ENCODE measurements at regions not wholly inside any gene's neighbourhood (a gene's known extent, or its start where the extent isn't known, plus 50 kb on each side); places are given as distances from the start of the nearest gene placed in this dataset.

- no peak for DNase-seq (ENCODE audit: low read depth)
- no peak overlapping the region for H3K4me3 ChIP-seq (replicated peaks; ENCODE audit: low read depth, low read length)
- TF ChIP-seq CTCF (IDR thresholded peaks at IDR 0.05; ENCODE audit: low read length, missing control alignments) = no peak
Observed at GRCh38 chr6:106895703-106896040, 78.9 kb downstream of the CD24 start.

- peak; percentile 56 for DNase-seq (ENCODE audit: low read depth)
- TF ChIP-seq CTCF (IDR thresholded peaks at IDR 0.05; ENCODE audit: low read length, missing control alignments) = no peak
- no peak overlapping the region for H3K4me3 ChIP-seq (replicated peaks; ENCODE audit: low read depth, low read length)
Observed at GRCh38 chr6:106894978-106895702, 79.4 kb downstream of the CD24 start.

- no peak overlapping the region for H3K4me3 ChIP-seq (replicated peaks; ENCODE audit: low read depth, low read length)
- no peak for TF ChIP-seq CTCF (IDR thresholded peaks at IDR 0.05; ENCODE audit: low read length, missing control alignments)
- no peak for DNase-seq (ENCODE audit: low read depth)
Observed at GRCh38 chr6:106892186-106892585, 82.3 kb downstream of the CD24 start.

GRCh38 chr6:106890447-106890846 is 84.1 kb downstream of the CD24 start:
- DNase-seq (ENCODE audit: low read depth) = no peak
- H3K4me3 ChIP-seq (replicated peaks; ENCODE audit: low read depth, low read length) = no peak overlapping the region
- TF ChIP-seq CTCF (IDR thresholded peaks at IDR 0.05; ENCODE audit: low read length, missing control alignments) = no peak

- no peak for TF ChIP-seq CTCF (IDR thresholded peaks at IDR 0.05; ENCODE audit: low read length, missing control alignments)
- no peak overlapping the region for H3K4me3 ChIP-seq (replicated peaks; ENCODE audit: low read depth, low read length)
- no peak for DNase-seq (ENCODE audit: low read depth)
Observed at GRCh38 chr6:106889692-106890091, 84.8 kb downstream of the CD24 start.

- DNase-seq (ENCODE audit: low read depth) = no peak
- no peak for TF ChIP-seq CTCF (IDR thresholded peaks at IDR 0.05; ENCODE audit: low read length, missing control alignments)
- no peak overlapping the region for H3K4me3 ChIP-seq (replicated peaks; ENCODE audit: low read depth, low read length)
Observed at GRCh38 chr6:106886922-106887797, 87.4 kb downstream of the CD24 start.

Data from fibroblast of pulmonary artery (primary cell).